Kidney tubule cell (primary cell): ENCODE measurements at regions not wholly inside any gene's neighbourhood (a gene's known extent, or its start where the extent isn't known, plus 50 kb on each side); places are given as distances from the start of the nearest gene placed in this dataset.
A peak's percentile ranks its signal among the peaks of the same experiment; 100 is the strongest.

Source experiments
- DNase-seq: peaks from one replicate; pipeline ENCODE4 v3.0.0-alpha.2; 2018; ENCODE audit warnings: low spot score

GRCh38 chr12:77777274-77777673, 53.4 kb upstream of the NAV3 start:
- no peak for DNase-seq

- DNase-seq: no peak
These were observed 55.9 kb upstream of the NAV3 start for GRCh38 chr12:77774761-77775160.

GRCh38 chr12:77772676-77773298, 57.9 kb upstream of the NAV3 start:
- no peak for DNase-seq

DNA sequence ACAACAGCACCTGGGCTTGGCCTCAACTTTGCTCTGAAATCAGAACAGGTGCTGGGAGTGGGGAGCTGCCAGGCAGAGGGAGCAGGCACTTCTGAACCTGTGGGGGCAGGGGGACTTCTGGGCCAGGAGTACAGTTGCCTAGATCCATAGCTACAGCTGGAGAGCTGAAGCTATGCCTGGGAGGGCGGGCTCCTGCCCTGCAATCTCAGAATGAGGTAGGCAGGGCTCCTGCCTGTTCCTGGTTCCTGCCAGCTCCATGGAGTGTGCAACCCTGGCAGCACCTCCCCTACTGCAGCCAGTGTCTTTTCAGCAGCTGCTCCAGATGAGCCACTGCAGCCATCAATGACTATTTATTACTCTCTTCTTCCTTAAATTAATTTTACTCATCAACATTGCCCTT, 62.1 kb upstream of the NAV3 start:
- no peak for DNase-seq

GRCh38 chr12:77767756-77768343, 62.8 kb upstream of the NAV3 start:
- no peak for DNase-seq

GRCh38 chr12:77767335-77767734, 63.4 kb upstream of the NAV3 start:
- DNase-seq: no peak

- DNase-seq: no peak
These were observed 64.5 kb upstream of the NAV3 start for GRCh38 chr12:77766224-77766623.

DNA sequence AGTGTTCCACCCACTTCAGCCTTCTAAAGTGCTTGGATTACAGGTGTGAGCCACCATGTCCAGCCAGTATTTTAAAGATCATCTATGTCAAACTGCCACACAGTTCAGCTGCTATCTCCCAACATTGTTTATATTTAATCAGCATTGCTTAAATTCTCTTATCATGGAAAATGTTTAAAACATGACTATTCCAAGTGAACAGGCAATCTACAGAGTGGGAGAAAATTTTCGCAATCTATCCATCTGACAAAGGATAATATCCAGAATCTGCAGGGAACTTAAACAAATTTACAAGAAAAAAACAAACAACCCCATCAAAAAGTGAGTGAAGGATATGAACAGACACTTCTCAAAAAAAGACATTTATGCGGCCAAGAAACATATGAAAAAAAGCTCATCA, 69.4 kb upstream of the NAV3 start:
- DNase-seq: no peak

DNA sequence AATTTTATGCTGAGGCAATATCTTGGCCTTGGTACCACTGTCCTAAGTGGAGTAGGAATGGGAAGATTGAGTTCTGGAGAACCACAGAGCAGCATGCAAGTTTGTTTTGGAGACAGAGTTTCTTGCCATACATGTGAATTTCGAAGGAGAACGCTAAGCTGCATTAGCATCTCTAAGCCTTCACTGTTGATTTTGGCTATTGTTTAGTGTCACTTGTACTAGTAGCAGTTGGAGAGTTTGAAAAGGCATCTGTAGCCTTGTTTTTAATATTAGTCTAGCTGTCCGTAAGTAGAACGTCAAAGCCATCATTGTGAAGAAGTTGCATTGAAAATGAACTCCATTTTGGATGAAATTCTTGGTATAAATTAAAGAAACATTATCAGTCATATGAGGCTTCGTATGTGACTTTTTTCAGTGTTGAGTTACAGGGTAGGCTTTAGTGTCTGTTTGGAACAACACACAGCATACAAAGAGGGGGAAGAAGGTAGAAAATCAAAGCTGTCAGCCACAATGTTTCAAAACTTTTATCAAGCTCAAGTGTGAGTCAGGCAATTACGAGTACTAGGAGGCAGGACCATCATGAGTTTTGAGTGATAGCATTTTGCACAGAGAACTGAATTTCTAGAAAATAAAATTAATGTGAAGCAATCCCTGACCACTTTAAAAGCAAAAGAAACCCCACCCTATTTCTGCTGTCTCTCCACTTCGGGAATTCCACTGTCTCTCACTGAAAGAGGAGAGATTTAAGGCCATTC, 70.2 kb upstream of the NAV3 start:
- no peak for DNase-seq

DNA sequence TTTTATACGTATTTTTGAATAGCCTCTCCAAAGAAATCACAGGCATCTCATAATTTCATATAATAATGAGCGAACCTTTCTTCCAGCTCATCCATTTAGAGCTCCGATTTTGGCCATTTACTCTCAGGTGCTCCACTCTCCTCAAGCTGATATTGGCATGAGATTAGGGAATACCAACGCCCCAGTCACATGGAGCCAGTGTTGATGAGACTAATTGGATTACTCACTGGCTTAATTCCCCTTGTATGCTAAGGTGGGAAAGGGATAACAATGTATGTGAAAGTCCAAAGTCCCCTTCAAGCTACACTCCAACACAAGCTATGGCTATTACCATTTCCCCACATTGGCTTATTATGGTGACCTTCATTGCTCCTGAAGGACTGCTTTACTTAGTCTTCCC, 76.6 kb upstream of the NAV3 start:
- DNase-seq: no peak

DNA sequence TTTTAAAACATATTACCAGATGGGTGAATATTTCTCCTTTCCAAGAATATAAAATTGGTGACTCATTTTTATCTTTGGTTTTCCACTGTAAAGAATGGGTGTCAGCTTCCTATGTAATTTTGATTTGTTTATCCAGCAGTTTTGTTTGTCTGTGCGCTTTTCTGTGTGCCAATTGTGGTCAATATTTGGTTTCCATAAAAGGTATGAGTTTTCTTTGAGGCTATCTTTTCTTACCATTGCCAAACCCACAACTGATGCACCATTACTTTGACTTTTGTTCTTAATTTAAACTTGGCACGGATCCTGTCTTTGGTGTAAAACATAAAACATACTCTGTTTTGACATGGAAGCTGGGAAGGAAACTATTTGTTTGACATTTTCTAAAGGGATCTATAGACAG, 78.8 kb upstream of the NAV3 start:
- DNase-seq: no peak

- peak; percentile 56 for DNase-seq
These were observed 84.6 kb upstream of the NAV3 start for GRCh38 chr12:77746096-77746495.

DNA sequence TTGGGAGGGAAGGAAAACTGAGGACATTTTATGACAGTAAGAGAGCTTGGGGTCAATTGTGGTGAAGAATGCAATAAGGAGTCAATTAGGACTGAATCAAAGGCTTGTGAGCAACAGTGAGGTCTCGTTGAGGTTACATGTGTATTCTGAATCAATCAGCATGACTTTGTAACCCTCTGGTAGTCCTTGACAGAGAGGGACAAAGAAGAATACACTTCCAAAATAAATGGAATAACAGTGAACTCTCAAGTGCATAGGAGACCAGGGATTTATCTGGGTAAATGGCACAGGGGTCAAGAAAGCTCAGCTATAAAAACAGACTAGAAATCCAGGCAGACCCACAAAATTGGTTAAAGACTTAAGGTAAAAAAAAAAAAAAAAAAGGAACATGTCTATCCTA, 85.1 kb upstream of the NAV3 start:
- DNase-seq: no peak

GRCh38 chr12:77742631-77743030, 88.1 kb upstream of the NAV3 start:
- DNase-seq: no peak

DNA sequence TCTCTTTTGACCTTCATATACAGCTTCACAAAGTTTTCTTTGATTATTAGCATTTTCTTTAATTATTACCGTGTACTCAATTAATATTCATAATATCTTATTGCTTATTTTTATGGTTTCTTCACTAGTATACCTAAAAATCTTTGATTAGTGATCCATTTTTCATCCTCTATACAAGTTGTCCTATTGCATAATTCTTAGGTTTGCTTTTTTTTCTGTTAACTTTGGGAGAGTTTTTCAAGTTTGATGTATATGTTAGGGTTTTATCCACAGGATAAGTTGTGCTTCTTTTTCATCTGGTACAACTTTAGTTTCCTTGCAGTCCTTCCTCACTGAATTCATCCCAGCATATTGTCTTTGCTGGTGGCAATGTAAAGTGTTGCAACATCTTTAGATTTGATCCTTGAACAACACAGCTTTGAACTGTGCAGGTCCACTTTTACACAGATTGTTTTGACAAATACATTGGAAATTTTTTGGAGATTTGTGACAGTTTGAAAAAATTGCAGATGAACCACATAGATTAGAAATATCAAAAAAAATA, 88.6 kb upstream of the NAV3 start:
- no peak for DNase-seq

DNA sequence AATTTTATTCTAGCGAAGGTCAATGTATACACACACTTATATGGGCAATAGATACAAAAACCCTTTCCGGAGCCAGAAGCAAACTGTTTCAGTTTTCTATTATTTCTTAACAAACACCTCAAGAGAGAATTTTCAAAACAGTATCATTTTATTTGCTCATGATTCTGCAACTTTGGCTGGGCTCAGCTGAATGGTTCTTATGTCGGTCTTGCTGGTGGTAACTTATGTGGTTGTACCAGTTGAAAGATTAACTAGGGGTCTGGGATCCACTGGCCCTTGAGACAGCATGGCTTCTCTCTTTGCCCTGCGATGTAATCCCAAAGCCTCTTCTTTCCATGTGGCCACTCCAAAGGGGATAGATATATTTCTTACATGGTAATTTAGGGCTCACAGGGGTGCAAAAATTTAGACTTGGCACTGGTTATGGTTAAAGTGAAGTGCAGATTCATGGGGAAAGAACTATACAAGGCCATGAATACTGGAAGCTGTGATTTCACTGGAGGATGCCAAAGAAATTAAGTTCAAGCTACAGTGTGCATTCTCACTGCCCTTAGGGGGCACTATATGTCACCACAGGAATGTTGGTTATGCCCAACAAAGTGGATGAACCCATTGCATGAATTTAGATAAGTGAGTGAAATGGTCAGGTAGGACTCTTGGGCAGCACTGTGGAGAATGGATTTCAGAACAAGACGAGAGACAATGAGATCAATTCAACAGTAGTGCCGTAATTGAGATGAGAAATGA, 94.3 kb upstream of the NAV3 start:
- no peak for DNase-seq

DNA sequence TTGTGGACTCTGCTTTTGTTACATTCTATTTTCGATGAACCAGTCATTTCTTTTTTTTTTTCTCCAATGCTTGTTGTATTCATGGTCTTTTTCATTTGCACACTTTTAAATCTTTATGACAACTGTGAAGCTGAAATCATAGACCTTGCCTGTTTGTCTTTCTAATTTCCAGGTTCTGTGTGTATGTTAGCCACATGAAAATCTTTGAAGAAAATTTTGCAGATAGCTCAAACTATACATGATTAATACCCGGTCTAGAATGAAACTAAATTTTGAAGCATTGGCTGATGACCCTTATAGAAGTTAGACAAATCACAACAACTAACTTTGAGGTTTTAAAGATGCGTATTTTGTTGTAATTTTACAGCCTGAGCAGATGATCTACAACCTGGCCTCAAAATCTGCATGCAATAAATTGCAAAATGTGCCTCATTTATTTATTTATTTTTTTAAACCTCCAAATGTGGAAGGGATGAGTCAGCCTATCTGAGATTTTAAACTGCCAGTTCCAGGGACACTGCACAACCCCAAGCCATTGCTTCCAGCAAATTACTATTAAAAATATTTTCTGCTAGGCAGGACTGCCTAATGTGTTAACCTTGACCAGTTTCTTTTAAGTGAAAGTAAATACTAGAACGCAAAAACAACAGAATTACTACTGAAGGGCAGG, 96.3 kb upstream of the NAV3 start:
- no peak for DNase-seq

GRCh38 chr12:77728018-77728417, 102.7 kb upstream of the NAV3 start:
- DNase-seq: no peak

GRCh38 chr12:77727442-77728001, 103.2 kb upstream of the NAV3 start:
- no peak for DNase-seq

GRCh38 chr12:77725611-77726010, 105.1 kb upstream of the NAV3 start:
- no peak for DNase-seq

GRCh38 chr12:77724367-77724957, 106.2 kb upstream of the NAV3 start:
- DNase-seq: peak; percentile 22
